Posterior vena cava (tissue), 2 donors: ENCODE measurements at regions not wholly inside any gene's neighbourhood (a gene's known extent, or its start where the extent isn't known, plus 50 kb on each side); places are given as distances from the start of the nearest gene placed in this dataset.

Source experiments
- DNase-seq: peaks from one replicate; pipeline ENCODE4 v3.0.0-alpha.2; 2020; ENCODE audit warnings: low spot score
- intact Hi-C, 2 donors: fragments of 100-400 bp; cut with DNase I; formaldehyde crosslinking; loops; one replicate each; pipeline versions ENCODE4 v1.14.1 to v1.14.2; 2022 to 2023
- donor health status: DM: yes; HTN: yes; CAD: no.
- donor health status: DM: yes; HTN: yes; CAD: no.

- no peak for DNase-seq
- intact Hi-C loops, result no loop called here
Observed at GRCh38 chr10:78630944-78631838, 437.6 kb upstream of the ZMIZ1 start.

- no peak for DNase-seq
- intact Hi-C loops, result no loop called here
Observed at GRCh38 chr10:78634389-78634815, 434.4 kb upstream of the ZMIZ1 start.

GRCh38 chr10:78634835-78635234 lies 433.9 kb upstream of the ZMIZ1 start:
- no peak for DNase-seq
- intact Hi-C loops, result no loop called here

GRCh38 chr10:78639629-78640028 lies 429.1 kb upstream of the ZMIZ1 start:
- DNase-seq, result no peak
- intact Hi-C loops, result loop anchor here in 1 of 2 donors (10.0 kb wide), 1 partner anchor 555 kb away; no protein-coding TSS in a partner anchor

GRCh38 chr10:78640796-78641636 lies 427.8 kb upstream of the ZMIZ1 start:
- intact Hi-C loops, result loop anchor here in 1 of 2 donors (10.0 kb wide), 1 partner anchor 554 kb away; no protein-coding TSS in a partner anchor
- no peak for DNase-seq

GRCh38 chr10:78641693-78642092 lies 427.1 kb upstream of the ZMIZ1 start:
- intact Hi-C loops, result loop anchor here in 1 of 2 donors (10.0 kb wide), 1 partner anchor 553 kb away; no protein-coding TSS in a partner anchor
- no peak for DNase-seq

- DNase-seq, result no peak
- intact Hi-C loops, result loop anchor here in 1 of 2 donors (10.0 kb wide), 1 partner anchor 552 kb away; no protein-coding TSS in a partner anchor
Observed at GRCh38 chr10:78642269-78642816, 426.4 kb upstream of the ZMIZ1 start.

- no peak for DNase-seq
- intact Hi-C loops, result loop anchor here in 1 of 2 donors (10.0 kb wide), 1 partner anchor 551 kb away; no protein-coding TSS in a partner anchor
Observed at GRCh38 chr10:78643513-78643912, 425.3 kb upstream of the ZMIZ1 start.

- intact Hi-C loops, result loop anchor here in 1 of 2 donors (10.0 kb wide), 1 partner anchor 550 kb away; no protein-coding TSS in a partner anchor
- DNase-seq, result no peak
Observed at GRCh38 chr10:78644550-78644949, 424.2 kb upstream of the ZMIZ1 start.

- DNase-seq, result no peak
- intact Hi-C loops, result loop anchor here in 1 of 2 donors (10.0 kb wide), 1 partner anchor 550 kb away; no protein-coding TSS in a partner anchor
Observed at GRCh38 chr10:78645169-78645686, 423.5 kb upstream of the ZMIZ1 start.

- no peak for DNase-seq
- intact Hi-C loops, result loop anchor here in 1 of 2 donors (10.0 kb wide), 1 partner anchor 549 kb away; no protein-coding TSS in a partner anchor
Observed at GRCh38 chr10:78645975-78646374, 422.8 kb upstream of the ZMIZ1 start.

GRCh38 chr10:78648256-78648860 lies 420.4 kb upstream of the ZMIZ1 start:
- DNase-seq, result no peak
- intact Hi-C loops, result loop anchor here in 1 of 2 donors (10.0 kb wide), 1 partner anchor 546 kb away; no protein-coding TSS in a partner anchor

GRCh38 chr10:78649429-78649828 lies 419.3 kb upstream of the ZMIZ1 start:
- no peak for DNase-seq
- intact Hi-C loops, result loop anchor here in 1 of 2 donors (10.0 kb wide), 1 partner anchor 545 kb away; no protein-coding TSS in a partner anchor

GRCh38 chr10:78650122-78650521 lies 418.6 kb upstream of the ZMIZ1 start:
- intact Hi-C loops, result no loop called here
- DNase-seq, result no peak

GRCh38 chr10:78651287-78651686 lies 417.5 kb upstream of the ZMIZ1 start:
- intact Hi-C loops, result no loop called here
- no peak for DNase-seq

- intact Hi-C loops, result no loop called here
Observed at GRCh38 chr10:78653555-78653954, 415.2 kb upstream of the ZMIZ1 start.

GRCh38 chr10:78654047-78654590 lies 414.6 kb upstream of the ZMIZ1 start:
- intact Hi-C loops, result no loop called here
- DNase-seq, result no peak

More at GRCh38 chr10:78653555-78653954, 415.2 kb upstream of the ZMIZ1 start:
- no peak for DNase-seq

- intact Hi-C loops, result no loop called here
- no peak for DNase-seq
Observed at GRCh38 chr10:78655979-78656378, 412.8 kb upstream of the ZMIZ1 start.
